ENCODE measurements at regions not wholly inside any gene's neighbourhood (a gene's known extent, or its start where the extent isn't known, plus 50 kb on each side); places are given as distances from the start of the nearest gene placed in this dataset.

DNA sequence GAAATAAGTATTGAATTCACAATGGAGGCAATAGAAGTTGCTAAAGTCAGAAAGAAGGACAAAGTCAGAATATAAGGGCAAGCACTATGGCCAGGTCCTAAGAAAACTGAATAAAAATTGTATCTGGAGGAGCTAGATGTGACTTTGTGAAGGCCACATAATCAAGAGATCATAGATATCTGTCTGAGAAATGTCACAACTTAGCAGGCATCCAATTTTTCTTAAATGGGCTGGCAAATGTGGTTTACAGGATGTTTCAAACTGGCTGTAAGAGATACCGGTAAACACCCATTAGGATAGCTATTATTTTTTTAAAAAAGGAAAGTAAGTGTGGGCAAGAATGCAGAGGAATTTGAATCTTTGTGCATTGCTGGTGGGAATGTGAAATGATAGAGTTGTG is 303.1 kb upstream of the CHORDC1 start:
- no peak for DNase-seq
- TF ChIP-seq, protein P1, sequence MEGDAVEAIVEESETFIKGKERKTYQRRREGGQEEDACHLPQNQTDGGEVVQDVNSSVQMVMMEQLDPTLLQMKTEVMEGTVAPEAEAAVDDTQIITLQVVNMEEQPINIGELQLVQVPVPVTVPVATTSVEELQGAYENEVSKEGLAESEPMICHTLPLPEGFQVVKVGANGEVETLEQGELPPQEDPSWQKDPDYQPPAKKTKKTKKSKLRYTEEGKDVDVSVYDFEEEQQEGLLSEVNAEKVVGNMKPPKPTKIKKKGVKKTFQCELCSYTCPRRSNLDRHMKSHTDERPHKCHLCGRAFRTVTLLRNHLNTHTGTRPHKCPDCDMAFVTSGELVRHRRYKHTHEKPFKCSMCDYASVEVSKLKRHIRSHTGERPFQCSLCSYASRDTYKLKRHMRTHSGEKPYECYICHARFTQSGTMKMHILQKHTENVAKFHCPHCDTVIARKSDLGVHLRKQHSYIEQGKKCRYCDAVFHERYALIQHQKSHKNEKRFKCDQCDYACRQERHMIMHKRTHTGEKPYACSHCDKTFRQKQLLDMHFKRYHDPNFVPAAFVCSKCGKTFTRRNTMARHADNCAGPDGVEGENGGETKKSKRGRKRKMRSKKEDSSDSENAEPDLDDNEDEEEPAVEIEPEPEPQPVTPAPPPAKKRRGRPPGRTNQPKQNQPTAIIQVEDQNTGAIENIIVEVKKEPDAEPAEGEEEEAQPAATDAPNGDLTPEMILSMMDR (IDR thresholded peaks at IDR 0.05), result no peak
- peaks cover 5 to 12% of the 10 kb centered on the region in 2 donors for H3K9me3 Mint-ChIP-seq

DNA sequence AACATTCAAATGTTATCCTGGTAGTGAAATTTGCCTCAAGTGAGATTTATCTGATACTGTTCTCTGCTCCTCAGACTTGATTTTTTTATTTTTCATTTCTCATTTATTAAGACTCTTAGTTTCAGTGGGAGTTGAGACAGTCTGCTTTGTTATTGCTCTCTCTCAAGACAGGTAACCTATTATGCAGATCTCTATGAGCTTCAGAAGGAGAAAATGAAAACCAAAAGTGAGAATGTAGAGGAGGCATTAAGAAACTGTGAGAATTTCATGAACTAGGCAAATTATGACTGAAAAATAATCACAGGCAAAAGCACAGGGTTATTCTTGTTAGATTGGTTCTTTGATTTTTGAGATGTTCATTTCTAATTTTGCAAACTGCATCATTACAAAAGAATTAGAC is 290.0 kb upstream of the CHORDC1 start:
- Histone ChIP-seq H3K9me3 (ENCODE audit: control insufficient read depth, insufficient read depth, low read length) (no peaks in the 10 kb centered on the region), H3K36me3 (ENCODE audit: control insufficient read depth, insufficient read depth, low read length) (no peaks in the 10 kb centered on the region), H3K4me1 (ENCODE audit: control insufficient read depth, insufficient read depth, low read length) (no peaks in the 10 kb centered on the region), H3K27me3 (ENCODE audit: control insufficient read depth, insufficient read depth, low read length) (no peaks in the 10 kb centered on the region), H3K4me3 (ENCODE audit: low read length) (no peak overlapping the region), H3K27ac (ENCODE audit: low read length) (no peak overlapping the region)
- H3K27me3 Mint-ChIP-seq (ENCODE audit: low read depth in 2 of 2), result no peaks in the 10 kb centered on the region
- H3K4me1 Mint-ChIP-seq, result no peaks in the 10 kb centered on the region
- H3K36me3 Mint-ChIP-seq, result no peaks in the 10 kb centered on the region
- DNase-seq (no peak), ATAC-seq (no peak)
- no peak overlapping the region for H3K4me3 Mint-ChIP-seq
- TF ChIP-seq, protein P1 (IDR thresholded peaks at IDR 0.05), result no peak
- intact Hi-C loops (cut with micrococcal nuclease), result no loop called here
- H3K27ac Mint-ChIP-seq, result no peak overlapping the region
- H3K9me3 Mint-ChIP-seq, result peaks cover 5 to 9% of the 10 kb centered on the region in 2 donors

More for the DNA sequence above, 303.1 kb upstream of the CHORDC1 start:
- Histone ChIP-seq H3K4me1 (ENCODE audit: control insufficient read depth, insufficient read depth, low read length) (no peaks in the 10 kb centered on the region), H3K4me3 (ENCODE audit: low read length) (no peak overlapping the region), H3K27ac (ENCODE audit: low read length) (no peak overlapping the region), H3K36me3 (ENCODE audit: control insufficient read depth, insufficient read depth, low read length) (no peaks in the 10 kb centered on the region), H3K27me3 (ENCODE audit: control insufficient read depth, insufficient read depth, low read length) (no peaks in the 10 kb centered on the region), H3K9me3 (ENCODE audit: control insufficient read depth, insufficient read depth, low read length) (no peaks in the 10 kb centered on the region)
- Mint-ChIP-seq H3K36me3 (no peaks in the 10 kb centered on the region), H3K4me3 (no peak overlapping the region), H3K4me1 (no peaks in the 10 kb centered on the region), H3K27ac (no peak overlapping the region), H3K27me3 (ENCODE audit: low read depth in 2 of 2) (no peaks in the 10 kb centered on the region)
- 95% methylated on average over 1 of the region's 1 CpG for WGBS (ENCODE audit: insufficient coverage)
- intact Hi-C loops (cut with micrococcal nuclease), result no loop called here
- ATAC-seq, result no peak

DNA sequence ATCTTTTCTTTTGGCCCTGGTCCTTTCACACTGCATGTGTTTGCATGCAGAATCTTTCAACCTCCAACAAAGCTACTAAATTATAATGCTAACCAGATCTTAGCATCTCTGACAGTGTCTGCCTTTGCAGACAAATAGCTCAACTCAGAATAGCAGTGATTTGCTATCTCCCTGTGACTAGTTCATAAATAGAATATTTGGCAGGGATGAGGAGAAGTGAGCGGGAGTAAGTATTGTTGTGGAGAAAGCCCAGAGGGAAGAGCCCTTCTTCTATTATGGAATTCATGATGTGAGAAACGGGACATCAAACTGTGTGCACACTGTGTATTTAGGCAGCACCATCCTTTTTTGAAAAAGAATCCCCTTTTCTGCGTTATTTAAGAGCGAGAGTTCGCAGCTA is 288.0 kb upstream of the CHORDC1 start:
- no peaks in the 10 kb centered on the region for H3K27me3 Mint-ChIP-seq (ENCODE audit: low read depth in 2 of 2)
- no peak overlapping the region for H3K4me3 Mint-ChIP-seq
- Histone ChIP-seq H3K9me3 (ENCODE audit: control insufficient read depth, insufficient read depth, low read length) (no peaks in the 10 kb centered on the region), H3K4me1 (ENCODE audit: control insufficient read depth, insufficient read depth, low read length) (no peaks in the 10 kb centered on the region), H3K4me3 (ENCODE audit: low read length) (no peak overlapping the region), H3K36me3 (ENCODE audit: control insufficient read depth, insufficient read depth, low read length) (no peaks in the 10 kb centered on the region), H3K27me3 (ENCODE audit: control insufficient read depth, insufficient read depth, low read length) (no peaks in the 10 kb centered on the region), H3K27ac (ENCODE audit: low read length) (no peak overlapping the region)
- ATAC-seq, result no peak
- H3K9me3 Mint-ChIP-seq, result peaks cover 7 to 13% of the 10 kb centered on the region in 2 donors
- no peak overlapping the region for H3K27ac Mint-ChIP-seq
- 90% methylated on average over 5 of the region's 5 CpGs for WGBS (ENCODE audit: insufficient coverage)
- intact Hi-C loops (cut with micrococcal nuclease), result no loop called here
- TF ChIP-seq, protein P1 (IDR thresholded peaks at IDR 0.05), result no peak
- H3K4me1 Mint-ChIP-seq, result no peaks in the 10 kb centered on the region
- no peak for DNase-seq
- H3K36me3 Mint-ChIP-seq, result peaks cover 9% of the 10 kb centered on the region

DNA sequence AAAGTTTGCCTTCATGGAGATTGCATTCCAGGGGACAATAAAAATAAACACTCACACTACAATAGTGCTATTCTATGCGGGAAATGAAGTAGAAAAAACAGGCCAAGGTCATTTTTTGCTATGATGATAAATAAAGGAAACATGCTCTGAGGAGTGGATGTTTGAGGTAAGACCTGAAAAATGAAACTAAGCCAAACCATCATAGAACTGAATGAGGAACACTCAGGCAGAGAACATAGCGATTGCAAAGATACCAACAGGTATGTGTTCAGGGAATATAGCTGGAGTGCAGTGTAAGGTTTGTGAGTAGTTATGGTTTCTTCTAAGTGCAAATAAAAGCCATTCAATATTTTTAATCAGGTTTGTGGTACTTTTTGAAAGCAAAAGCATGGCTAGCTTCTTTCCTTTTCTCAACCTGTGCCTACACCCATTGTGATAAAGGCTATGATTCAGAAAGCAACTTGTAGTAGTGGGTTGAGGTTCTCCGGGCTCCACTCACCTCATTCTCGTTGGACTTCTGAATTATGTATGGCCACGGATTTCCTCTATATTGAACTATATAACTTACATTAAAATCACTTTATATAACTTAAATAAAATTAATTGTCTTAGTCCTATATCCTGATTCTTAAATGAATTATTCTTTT is 278.2 kb upstream of the CHORDC1 start:
- peaks cover 21% of the 10 kb centered on the region for H3K36me3 Mint-ChIP-seq

More for the DNA sequence above, 278.2 kb upstream of the CHORDC1 start:
- H3K9me3 ChIP-seq (ENCODE audit: control insufficient read depth, insufficient read depth, low read length), result no peaks in the 10 kb centered on the region
- Mint-ChIP-seq H3K27ac (no peak overlapping the region), H3K9me3 (peaks cover 23 to 30% of the 10 kb centered on the region in 2 donors), H3K4me1 (no peaks in the 10 kb centered on the region), H3K27me3 (ENCODE audit: low read depth in 2 of 2) (no peaks in the 10 kb centered on the region), H3K4me3 (no peak overlapping the region)
- 78% methylated on average over 4 of the region's 5 CpGs for WGBS (ENCODE audit: insufficient coverage)
- H3K27ac ChIP-seq (ENCODE audit: low read length), result no peak overlapping the region
- intact Hi-C loops (cut with micrococcal nuclease), result no loop called here
- H3K36me3 ChIP-seq (ENCODE audit: control insufficient read depth, insufficient read depth, low read length), result no peaks in the 10 kb centered on the region
- ATAC-seq (no peak), DNase-seq (no peak)
- no peak overlapping the region for H3K4me3 ChIP-seq (ENCODE audit: low read length)
- H3K4me1 ChIP-seq (ENCODE audit: control insufficient read depth, insufficient read depth, low read length), result no peaks in the 10 kb centered on the region
- TF ChIP-seq, protein P1 (IDR thresholded peaks at IDR 0.05), result no peak
- H3K27me3 ChIP-seq (ENCODE audit: control insufficient read depth, insufficient read depth, low read length), result no peaks in the 10 kb centered on the region

Data from natural killer cell (primary cell).